GM18867 (cell line): ENCODE measurements at regions not wholly inside any gene's neighbourhood (a gene's known extent, or its start where the extent isn't known, plus 50 kb on each side); places are given as distances from the start of the nearest gene placed in this dataset.
"Not testable (repeated sequence)": the region's sequence is repeated elsewhere in the genome, so short reads cannot be mapped to it uniquely, and the experiment has no call there.

ENCODE experiments used
- ATAC-seq: cut with Tn5 transposase; IDR thresholded peaks from one replicate; pipeline ENCODE4 v1.9.1; 2021; ENCODE audit warnings: mild to moderate bottlenecking, moderate library complexity; ENCODE audit not compliant: unreplicated experiment

DNA sequence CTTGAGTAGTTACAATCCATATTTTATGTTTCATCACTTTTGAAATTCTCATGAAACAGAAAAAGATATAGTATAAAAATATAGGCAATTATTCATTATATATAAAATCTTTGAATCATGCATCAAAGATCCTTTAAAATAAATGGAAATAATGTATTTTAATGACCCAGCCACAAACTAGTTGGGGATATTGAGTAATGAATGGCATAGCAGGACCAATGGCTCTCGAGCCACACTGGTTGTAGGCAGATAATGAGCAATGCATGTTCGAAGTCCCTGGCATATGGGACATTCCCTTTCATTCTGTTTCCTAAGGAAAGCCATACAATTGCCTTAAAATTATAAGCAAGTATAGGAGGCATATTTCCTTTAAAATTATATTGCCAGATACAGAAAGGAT is 107.4 kb upstream of the IL12A start:
- no peak for ATAC-seq

DNA sequence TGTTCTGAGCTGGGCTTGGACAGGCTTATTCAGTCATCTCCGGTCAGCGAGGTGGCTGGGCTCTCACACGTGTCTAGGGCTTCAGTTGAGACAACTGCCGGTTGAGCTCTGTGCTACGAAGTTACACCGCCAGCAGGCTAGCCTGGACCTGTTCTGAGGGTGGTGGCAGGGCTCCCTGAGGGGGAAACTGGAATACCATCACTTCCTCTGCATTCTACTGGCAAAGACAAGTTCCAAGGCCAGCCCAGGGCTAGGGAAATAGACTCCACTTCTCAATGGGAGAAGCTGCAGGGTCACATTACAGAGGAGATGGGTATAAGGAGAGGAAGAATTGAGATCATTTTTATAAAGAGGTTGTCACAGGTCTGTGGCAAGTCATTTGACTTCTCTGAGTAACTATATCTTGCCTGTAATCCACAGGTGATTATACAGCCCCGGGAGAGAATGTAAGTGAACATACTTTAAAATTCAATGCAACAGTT is 106.8 kb upstream of the IL12A start:
- no peak for ATAC-seq

DNA sequence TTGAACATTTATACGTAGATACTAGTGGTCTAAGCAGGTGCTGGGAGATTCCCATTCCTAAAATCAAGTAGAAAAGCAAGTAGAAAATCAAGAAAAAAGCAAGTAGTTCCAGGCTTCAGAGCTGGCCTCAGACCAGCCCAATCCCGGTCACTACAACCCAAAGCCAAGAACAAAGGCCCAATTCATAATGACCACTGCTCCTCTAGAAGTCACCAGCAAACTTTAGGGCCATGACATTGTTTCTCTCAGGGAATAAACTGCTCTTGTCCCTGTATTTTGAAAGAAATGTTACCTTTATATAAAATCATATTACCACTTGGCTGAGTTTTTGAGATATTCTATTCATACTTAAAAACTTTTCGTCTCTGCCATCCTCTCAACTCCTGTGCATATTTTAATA is 106.3 kb upstream of the IL12A start:
- ATAC-seq, result no peak

DNA sequence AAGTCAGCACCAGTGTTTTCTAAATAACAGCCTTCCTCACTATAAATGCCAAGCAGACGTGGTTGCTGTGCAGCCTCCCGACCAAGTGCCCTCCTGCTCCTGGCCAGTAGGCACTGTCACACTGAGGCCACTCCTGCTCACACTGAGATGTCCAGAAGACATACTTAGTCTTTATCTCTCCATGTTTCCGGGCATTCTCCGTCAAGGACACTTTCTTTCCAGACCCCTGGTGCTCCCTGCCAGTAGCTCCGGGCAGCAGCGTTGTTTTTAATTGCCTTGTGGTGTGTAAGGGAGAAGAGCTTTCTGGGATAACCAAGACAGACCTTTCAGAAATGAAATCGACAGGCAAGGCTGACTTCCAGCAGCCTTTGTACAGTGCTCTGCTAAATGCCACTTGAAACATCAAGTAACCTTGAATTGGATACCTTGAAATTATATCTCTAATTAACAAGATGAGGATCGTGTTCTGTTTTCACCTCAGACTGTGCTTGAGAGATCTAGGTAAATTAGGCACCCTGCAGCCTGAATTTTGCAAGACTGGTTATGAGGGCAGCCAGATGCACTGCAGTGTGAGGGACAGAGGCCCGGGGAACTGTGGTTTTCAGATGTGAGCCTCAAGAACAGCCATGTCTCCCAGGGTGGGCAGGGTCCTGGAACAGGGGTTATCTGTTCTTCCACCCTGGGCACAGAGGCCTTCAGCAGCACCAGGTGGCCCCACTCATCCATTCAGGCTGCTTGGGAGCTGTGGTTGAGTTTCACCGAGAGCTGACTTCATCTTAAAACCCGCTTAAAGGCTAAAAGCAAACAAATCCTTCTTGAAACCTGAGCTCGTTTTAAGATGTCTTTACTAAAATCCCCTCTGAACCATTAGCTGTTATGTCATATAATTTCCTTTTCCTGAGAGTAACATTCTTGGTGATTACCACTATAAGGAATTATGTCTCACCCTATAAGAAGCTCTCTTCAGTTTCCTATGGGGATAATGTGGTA is 105.5 kb upstream of the IL12A start:
- no peak for ATAC-seq

DNA sequence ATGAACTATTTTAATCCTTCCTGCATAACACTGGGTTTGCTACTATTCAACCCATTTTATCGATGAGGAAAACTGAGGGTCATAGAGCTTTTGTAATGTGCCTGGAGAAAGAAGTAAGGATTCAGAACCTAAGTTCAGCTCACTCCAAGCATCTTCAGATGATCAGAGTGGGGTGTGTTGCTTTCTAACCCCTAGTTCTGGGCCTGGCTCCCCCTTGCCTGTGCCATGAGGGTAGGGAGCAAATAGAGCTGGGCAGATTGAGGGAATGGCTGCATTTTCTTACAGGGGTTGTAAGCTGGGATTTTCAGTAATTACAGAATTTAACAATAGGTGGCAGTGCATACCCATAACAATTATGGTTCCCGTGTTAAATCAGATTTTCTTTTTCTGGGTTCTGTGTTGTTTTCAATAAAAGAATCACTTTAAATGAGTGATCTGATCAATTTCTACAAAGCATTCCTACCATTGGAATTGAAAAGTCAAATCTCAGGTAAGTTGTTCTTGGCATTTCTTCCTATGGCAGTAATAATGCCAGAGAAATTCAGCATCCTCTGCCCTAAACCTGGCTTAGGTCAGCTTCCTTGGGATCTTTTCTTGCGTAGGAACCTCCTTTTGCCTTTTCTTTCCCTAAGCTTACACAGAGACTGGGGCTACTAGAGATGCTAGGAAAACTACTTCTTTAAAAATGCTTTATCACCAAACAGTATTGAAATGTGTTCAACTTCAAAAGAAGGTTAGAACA is 103.8 kb upstream of the IL12A start:
- peak; percentile 52 for ATAC-seq

DNA sequence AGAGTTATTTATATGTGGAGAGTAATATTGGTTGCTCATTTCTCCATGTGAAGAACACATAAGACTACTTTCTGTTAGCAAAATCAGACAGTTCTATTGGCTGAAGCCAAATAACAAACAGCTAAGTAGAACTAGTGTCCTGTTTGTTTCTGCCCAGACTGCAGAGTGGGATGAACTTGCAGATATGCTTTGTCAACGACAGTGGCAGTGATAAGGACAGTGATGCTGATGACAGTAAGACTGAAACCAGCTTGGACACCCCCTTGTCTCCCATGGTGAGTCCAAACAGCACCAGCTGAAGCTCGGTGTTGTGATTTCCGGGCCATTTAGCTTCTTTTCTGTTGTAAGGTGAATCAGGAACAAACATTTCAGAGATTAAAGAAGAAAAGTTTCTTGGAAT is 102.6 kb upstream of the IL12A start:
- ATAC-seq, result peak; percentile 75

DNA sequence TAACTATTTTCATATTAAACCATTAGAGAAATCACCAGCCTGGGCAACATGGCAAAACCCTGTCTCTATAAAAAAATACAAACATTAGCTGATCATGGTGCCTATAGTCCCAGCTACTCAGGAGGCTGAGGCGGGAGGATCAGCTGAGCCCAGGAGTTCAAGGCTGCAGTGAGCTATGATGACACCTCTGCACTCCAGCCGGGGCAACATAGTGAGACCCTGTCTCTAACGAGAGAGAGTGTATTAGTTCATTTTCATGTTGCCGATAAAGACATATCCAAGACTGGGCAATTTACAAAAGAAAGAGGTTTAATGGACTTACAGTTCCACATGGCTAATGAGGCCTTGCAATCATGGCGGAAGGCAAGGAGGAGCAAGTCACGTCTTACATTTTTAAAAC is 102.1 kb upstream of the IL12A start:
- not testable (repeated sequence) for ATAC-seq

DNA sequence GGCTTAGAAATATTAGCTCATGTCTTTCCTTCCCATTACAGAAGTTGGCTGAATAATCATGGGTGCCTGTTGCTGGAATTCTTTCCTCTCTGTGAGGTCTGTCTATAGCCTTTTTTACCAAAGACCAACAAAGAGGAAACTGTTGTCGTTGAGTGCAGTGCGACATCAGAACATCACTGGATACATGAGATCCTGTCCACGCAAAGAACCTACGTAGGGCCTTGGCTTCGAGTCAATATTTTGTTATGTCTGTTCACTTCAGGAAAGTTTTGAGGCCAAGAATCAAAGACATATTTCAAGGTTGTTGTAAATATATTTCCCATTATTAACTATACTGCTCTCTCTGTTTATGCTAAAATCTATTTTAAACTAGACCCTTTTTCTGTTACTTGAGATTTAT is 101.5 kb upstream of the IL12A start:
- no peak for ATAC-seq

DNA sequence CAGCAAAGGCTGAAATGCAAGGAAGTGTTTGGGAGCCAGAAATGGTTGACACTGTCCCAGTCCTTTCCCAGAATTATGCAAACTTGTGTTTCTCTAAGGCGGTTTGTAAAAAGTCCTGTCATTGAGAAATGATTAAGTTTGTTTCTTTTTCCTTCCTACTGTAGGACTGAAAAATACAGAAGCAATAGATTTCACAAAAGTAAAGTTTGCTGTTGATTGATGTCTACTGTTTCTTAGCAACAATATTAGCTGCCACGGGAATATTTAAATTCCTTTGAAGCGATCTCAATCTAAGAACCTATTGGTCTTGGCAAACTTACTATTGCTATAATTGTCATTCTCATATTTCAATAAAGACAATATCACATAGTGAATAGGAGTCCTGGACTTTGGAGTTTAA is 100.7 kb upstream of the IL12A start:
- ATAC-seq, result no peak

DNA sequence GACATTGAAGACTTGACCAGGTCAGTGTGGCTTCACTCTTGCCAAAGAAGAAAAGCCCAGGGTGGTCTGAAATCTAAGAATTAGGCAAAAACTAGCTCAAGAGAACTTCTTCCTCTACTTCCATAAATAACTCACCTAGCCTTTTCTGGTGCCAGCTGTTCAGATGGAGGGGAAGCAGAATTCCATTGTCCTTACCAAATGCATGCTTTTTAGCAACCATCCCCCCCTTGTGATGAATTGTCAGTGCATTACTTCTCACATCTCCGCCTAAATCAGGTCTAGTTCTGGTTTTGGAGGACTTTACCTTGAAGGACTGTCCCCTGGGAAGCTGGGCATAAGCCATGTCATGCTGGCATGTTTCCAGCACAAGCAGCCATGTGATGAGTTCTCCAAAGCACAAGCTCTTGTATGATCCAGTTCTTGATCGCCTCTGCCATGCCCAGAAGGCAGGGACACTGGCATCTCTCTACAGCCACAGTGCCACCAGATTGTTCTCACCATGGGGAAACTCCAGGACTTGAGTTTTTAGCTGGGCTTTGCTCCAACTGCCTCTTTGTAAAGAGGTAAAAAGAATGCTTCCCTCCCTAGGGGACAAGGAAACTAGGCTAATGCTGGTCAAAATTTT is 96.4 kb upstream of the IL12A start:
- no peak for ATAC-seq

DNA sequence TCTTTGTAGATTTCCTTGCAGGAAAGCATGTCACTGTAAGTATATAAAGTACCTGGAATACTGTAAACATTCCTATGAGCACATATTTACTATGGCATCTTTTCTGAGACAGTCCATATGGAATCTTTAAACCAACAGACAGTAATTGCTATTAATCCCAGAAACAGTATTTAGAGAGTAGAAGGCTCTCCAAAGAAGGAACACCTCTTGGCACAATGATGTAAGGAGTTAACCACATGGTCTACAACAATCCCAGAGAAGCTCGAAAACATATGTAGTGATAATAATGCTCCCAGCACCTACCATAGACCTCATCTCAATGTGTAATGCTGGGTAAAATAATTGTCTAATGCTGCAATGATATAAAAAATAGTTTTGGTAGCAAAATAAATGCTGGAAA is 95.8 kb upstream of the IL12A start:
- ATAC-seq, result no peak

DNA sequence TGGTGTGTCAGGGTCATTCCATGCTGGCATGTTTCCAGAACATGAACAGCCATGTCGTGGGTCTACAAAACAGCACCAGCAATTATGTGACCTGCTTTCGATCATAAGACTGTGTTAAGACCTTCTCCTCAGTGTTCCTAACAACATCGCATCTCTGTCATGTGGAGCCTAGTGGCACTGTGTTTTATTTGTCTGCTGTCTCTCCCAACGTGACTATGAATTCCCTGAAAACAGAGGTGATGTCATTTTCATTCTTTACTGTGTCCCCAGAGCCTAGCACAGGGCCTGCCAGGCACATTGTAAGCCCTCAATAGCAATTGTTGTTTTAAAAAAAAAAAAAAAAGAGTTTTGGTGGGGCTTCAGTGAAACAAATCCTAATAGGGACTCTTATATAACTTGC is 94.2 kb upstream of the IL12A start:
- ATAC-seq, result no peak

DNA sequence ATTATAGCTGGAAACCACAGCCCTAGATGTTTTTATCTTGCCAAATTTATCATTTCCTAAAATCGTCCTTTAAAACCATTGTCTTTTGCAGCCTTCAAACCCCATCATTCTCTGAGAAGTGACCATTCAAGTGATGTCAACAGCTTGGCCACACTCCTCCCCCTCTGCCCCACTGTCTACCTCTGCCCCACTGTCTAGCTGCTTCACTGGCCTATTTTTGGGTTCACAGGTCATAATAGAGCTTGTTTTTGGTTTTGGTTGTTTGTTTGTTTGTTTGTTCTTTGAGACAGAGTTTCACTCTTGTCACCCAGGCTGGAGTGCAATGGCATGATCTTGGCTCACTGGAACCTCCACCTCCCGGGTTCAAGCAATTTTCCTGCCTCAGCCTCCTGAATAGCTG is 93.2 kb upstream of the IL12A start:
- ATAC-seq, result no peak

DNA sequence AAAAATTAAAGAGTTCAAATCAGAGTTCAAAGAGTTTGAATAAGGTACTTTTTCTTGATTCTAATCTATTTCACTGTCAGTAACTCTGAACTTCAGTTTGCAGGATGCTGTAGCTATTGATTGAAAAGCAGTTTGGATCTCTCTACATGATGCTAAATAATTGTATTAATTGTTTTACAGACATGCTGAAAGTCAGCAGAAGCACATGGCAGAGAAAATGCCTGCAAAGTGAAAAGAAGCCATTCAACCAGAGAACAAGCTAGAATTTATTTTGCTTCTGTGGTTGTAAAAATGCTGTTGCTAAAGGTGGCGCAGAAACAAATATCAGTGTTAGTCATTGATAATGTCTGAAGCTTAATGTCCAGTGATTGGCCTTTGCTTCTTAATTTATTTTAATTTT is 92.1 kb upstream of the IL12A start:
- no peak for ATAC-seq

DNA sequence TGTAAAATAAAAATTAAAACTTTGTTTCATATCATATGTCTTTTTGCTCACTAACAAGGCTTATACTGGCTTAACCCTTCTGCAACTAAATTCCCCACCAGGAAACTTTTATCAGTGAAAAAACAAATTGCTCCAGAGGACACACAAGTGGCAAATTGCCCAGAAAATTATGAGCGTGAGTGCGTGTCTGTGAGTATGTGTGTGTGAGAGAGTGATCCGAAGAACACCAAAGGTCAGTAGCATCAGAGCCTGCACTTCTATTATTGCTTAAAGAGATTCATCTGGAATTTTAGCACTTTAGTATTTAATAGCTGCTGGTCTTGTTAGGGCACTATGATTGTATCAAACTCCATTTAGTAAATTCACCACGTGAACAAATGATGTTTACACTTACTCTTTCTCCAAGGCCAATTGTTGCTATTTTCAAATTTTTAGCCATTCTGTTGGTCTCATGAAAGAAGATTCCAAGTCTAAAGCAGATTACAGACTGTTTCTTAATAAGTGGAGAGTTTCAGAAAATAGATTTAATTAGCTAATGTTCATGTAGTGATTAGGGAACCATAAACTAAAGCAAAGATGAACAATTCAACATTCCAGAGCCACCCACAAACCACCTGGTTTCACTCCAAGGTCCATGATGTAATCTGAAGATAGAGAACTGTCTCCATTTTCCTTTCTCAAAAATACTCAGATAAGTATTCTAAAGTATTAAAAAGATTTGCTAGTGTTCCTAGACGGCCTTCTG is 91.1 kb upstream of the IL12A start:
- no peak for ATAC-seq

DNA sequence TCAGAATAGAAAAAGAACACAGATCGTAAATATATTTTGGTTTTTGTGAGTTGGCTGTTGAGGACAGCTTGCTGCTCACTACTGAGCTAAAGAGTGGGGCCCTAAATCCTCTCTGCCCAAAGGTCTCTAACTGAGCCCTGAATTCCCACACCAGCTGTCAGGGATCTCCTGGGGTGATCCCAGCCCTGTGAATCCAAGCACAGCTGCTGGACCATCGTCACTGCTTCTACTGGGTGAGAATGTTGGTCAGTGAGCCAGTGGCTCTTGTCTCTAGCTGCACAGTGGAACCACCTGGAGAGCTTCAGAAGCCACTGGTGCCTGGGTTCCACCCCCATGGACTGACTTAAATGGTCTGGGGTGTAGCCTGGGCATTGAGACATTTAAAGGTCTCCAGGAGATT is 90.5 kb upstream of the IL12A start:
- ATAC-seq, result no peak

DNA sequence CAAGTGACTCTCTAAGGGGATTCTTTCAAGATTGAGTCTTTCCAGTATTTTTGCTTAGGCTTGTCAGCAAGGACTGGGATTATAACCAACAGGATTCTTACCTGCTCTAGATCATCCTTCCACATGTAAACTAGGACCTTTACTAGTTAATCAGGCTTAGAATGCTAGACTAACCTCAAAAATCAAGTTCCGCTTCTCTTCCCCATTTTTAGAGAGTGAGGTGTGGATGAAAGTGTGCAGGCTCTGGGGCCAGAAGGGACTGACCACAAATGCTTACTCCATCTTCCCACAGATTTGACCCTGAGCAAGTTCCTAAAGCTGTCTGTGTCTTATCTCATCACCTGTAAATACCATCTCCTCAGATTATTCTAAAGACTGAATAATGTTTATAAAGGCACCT is 89.5 kb upstream of the IL12A start:
- no peak for ATAC-seq

DNA sequence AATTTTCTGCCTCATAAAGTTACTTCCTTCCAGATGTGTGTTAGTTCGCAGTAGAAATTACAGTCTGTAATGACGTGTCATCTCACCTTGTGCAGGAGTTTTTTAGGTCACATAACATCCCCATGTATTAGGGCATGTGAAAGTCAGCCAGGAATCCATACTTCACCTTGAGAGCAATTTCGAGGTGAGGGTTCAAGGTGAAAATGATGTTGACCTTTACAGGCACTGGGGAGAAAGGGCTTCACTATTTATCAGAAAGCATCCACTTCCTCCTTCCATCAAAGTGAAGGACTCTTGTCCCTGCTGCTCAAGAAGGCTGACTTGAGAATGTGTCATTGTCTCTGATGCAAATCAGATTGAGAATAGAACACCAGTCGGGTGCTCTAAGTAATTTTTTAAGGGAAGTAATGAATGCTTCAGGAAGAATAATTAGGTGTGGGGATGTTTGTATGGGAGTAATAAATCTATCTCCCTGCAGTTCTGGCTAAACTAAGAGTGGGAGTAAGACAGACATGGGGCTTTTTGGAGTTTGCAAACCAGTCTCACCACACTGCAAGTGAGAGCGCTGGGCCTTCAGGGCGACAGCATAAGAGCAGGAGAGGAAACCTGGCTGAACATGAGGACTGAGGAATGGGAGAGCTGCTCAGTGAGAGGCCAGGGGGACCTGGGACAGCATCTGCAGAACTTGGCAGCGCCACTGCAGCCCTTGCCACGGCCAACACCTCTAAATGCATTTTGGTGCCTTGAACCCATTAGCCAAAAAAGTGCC is 85.9 kb upstream of the IL12A start:
- peak; percentile 75 for ATAC-seq

DNA sequence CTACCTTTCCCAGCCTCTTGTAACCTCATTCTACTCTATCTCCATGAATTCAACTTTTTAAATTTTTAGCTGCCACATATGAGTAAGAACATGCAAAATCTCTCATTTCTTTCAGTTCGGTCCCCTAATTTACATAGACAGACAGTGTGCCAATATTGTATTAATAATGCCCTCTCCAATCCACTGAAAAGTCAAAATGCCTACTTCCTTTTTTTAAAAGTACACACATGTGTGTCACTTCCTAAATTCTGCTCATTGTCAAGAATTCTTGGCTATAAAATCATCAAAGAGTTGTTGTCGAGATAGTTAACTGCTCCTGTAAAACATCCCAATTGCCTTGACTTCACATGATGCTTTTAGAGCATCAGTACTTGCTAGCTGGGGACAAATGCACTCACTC is 84.2 kb upstream of the IL12A start:
- peak; percentile 56 for ATAC-seq

DNA sequence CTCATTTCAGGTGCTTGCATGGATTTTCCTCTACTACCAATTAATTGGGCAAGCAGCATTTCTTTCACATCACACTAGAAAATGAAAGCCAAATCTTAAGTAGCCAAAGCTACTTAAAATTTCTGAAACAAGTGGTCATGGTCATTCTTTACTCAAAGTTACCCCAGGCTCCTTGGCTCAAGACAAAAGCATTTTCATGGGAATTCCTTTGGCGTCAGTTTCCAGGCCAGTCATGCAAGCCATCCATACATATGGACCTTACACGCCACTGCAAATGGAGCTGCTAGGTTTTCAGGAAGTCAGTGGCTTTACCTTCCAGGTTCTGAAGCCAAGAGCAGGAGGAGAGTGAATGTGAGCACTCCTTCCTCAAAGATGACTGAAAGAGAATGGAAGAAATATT is 83.7 kb upstream of the IL12A start:
- no peak for ATAC-seq
